DMS53 treated with DMSO at 0.1 percent for 48 hours (cell line): ENCODE measurements at regions not wholly inside any gene's neighbourhood (a gene's known extent, or its start where the extent isn't known, plus 50 kb on each side); places are given as distances from the start of the nearest gene placed in this dataset.
A peak's percentile ranks its signal among the peaks of the same experiment; 100 is the strongest.

ENCODE experiments used
- DNase-seq: peaks from one replicate; lab custom pipeline; 2025; ENCODE audit not compliant: unreplicated experiment; lab: John Stamatoyannopoulos, UW

- peak; percentile 15 for DNase-seq
These were observed 315.4 kb upstream of the RASGRP1 start for GRCh38 chr15:38879909-38880471.

GRCh38 chr15:38882221-38882620 lies 317.6 kb upstream of the RASGRP1 start:
- DNase-seq, result no peak

- DNase-seq, result no peak
These were observed 319.4 kb upstream of the RASGRP1 start for GRCh38 chr15:38883987-38884386.

- DNase-seq, result no peak
These were observed 320.4 kb upstream of the RASGRP1 start for GRCh38 chr15:38885001-38885400.

- DNase-seq, result no peak
These were observed 320.9 kb upstream of the RASGRP1 start for GRCh38 chr15:38885471-38885952.

GRCh38 chr15:38886315-38887163 lies 321.9 kb upstream of the RASGRP1 start:
- DNase-seq, result no peak

GRCh38 chr15:38888701-38889221 lies 324.1 kb upstream of the RASGRP1 start:
- no peak for DNase-seq

GRCh38 chr15:38890194-38890593 lies 325.6 kb upstream of the RASGRP1 start:
- DNase-seq, result no peak

- DNase-seq, result no peak
These were observed 329.3 kb upstream of the RASGRP1 start for GRCh38 chr15:38893925-38894242.

GRCh38 chr15:38894243-38894948 lies 329.8 kb upstream of the RASGRP1 start:
- DNase-seq, result no peak

- DNase-seq, result no peak
These were observed 331.0 kb upstream of the RASGRP1 start for GRCh38 chr15:38895326-38896255.

- no peak for DNase-seq
These were observed 332.0 kb upstream of the RASGRP1 start for GRCh38 chr15:38896647-38897046.

- DNase-seq, result no peak
These were observed 332.9 kb upstream of the RASGRP1 start for GRCh38 chr15:38897551-38897950.

GRCh38 chr15:38898236-38898635 lies 333.6 kb upstream of the RASGRP1 start:
- no peak for DNase-seq

- DNase-seq, result no peak
These were observed 334.7 kb upstream of the RASGRP1 start for GRCh38 chr15:38899300-38899699.

- no peak for DNase-seq
These were observed 339.7 kb upstream of the RASGRP1 start for GRCh38 chr15:38904298-38904697.

- no peak for DNase-seq
These were observed 341.0 kb upstream of the RASGRP1 start for GRCh38 chr15:38905632-38906031.

GRCh38 chr15:38920966-38921365 lies 356.4 kb upstream of the RASGRP1 start:
- no peak for DNase-seq

GRCh38 chr15:38921471-38921870 lies 356.9 kb upstream of the RASGRP1 start:
- no peak for DNase-seq

- DNase-seq, result no peak
These were observed 363.8 kb upstream of the RASGRP1 start for GRCh38 chr15:38928431-38928830.
